WERI-Rb-1 (cell line): ENCODE measurements at regions not wholly inside any gene's neighbourhood (a gene's known extent, or its start where the extent isn't known, plus 50 kb on each side); places are given as distances from the start of the nearest gene placed in this dataset.

ENCODE experiments used
- DNase-seq: peaks from one replicate; pipeline ENCODE4 v3.0.0-alpha.2; 2020
- H3K27ac ChIP-seq: fragments of 250-450 bp; sonication (Bioruptor Pico); 2 replicates; pipeline ENCODE4 v1.5.1; 2020; ENCODE audit warnings: mild to moderate bottlenecking, moderate library complexity
- H3K27me3 ChIP-seq: fragments of 250-450 bp; sonication (Bioruptor Pico); 2 replicates; pipeline ENCODE4 v1.5.1; 2021; ENCODE audit warnings: mild to moderate bottlenecking, low read depth, moderate library complexity; ENCODE audit not compliant: insufficient read depth, severe bottlenecking
- H3K36me3 ChIP-seq: fragments of 250-450 bp; sonication (Bioruptor Pico); 2 replicates; pipeline ENCODE4 v1.5.1; 2020; ENCODE audit warnings: mild to moderate bottlenecking, moderate library complexity
- H3K4me3 ChIP-seq: 2 replicates; pipeline ENCODE4 v1.5.1; 2011; ENCODE audit warnings: low read depth, mild to moderate bottlenecking, control low read depth, low read length
- H3K9me3 ChIP-seq: fragments of 250-450 bp; sonication (Bioruptor Pico); 2 replicates; pipeline ENCODE4 v1.5.1; 2021; ENCODE audit warnings: mild to moderate bottlenecking, moderate library complexity; ENCODE audit not compliant: severe bottlenecking
- TF ChIP-seq, protein P1 (sequence below): IDR thresholded peaks from 2 replicates; pipeline ENCODE4 v1.5.1; 2011; ENCODE audit warnings: low read depth, mild to moderate bottlenecking, control low read depth, inconsistent platforms, low read length

DNA sequence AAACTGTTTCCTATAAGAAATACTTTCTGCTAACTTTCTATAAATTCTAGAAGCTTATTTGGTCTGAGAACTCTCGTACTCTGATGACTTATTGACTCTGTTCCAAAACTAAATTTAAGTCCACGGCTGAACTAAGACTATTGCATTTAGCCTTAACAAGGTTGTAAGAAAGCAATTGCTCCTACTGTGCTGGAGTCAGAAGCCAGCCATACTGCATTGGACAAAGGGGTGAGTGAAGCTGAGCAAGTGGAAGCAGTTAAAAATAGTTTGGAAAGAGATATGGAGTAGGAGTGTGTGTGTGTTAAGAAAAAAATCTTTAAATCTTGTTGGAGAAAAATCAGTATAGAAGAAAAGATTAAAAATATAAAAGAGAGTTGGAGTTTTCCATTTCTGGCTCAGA, 1360.1 kb upstream of the CELF2 start:
- H3K27me3 ChIP-seq = no peaks in the 10 kb centered on the region
- no peak for DNase-seq
- H3K27ac ChIP-seq = no peak overlapping the region
- TF ChIP-seq, protein P1, sequence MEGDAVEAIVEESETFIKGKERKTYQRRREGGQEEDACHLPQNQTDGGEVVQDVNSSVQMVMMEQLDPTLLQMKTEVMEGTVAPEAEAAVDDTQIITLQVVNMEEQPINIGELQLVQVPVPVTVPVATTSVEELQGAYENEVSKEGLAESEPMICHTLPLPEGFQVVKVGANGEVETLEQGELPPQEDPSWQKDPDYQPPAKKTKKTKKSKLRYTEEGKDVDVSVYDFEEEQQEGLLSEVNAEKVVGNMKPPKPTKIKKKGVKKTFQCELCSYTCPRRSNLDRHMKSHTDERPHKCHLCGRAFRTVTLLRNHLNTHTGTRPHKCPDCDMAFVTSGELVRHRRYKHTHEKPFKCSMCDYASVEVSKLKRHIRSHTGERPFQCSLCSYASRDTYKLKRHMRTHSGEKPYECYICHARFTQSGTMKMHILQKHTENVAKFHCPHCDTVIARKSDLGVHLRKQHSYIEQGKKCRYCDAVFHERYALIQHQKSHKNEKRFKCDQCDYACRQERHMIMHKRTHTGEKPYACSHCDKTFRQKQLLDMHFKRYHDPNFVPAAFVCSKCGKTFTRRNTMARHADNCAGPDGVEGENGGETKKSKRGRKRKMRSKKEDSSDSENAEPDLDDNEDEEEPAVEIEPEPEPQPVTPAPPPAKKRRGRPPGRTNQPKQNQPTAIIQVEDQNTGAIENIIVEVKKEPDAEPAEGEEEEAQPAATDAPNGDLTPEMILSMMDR = no peak
- no peaks in the 10 kb centered on the region for H3K9me3 ChIP-seq
- H3K36me3 ChIP-seq = no peaks in the 10 kb centered on the region
- H3K4me3 ChIP-seq = no peak overlapping the region

DNA sequence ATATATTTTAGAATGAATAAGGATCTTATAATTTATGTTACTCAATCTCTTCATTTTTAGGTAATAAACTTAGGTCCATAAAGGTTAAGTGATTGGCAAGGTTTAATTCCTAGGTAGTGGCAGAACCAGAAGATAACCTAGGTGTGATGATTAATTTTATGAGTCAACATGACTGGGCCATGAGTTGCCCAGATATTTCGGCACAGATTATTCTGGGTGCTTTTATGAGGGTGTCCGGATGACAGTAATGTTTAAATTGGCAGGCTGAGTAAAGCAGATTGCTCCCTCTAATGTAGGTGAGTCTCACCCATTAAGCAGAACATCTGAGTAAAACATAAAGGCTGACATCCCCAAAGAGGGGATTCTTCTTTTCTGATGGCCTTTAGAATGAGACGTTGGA, 1349.3 kb upstream of the CELF2 start:
- Histone ChIP-seq H3K9me3 (no peaks in the 10 kb centered on the region), H3K36me3 (no peaks in the 10 kb centered on the region), H3K4me3 (no peak overlapping the region), H3K27me3 (no peaks in the 10 kb centered on the region), H3K27ac (no peak overlapping the region)
- DNase-seq = no peak
- TF ChIP-seq, protein P1 = no peak

GRCh38 chr10:9670911-9671310, 1346.8 kb upstream of the CELF2 start:
- Histone ChIP-seq H3K9me3 (no peaks in the 10 kb centered on the region), H3K4me3 (no peak overlapping the region), H3K27ac (no peak overlapping the region), H3K36me3 (no peaks in the 10 kb centered on the region), H3K27me3 (no peaks in the 10 kb centered on the region)
- TF ChIP-seq, protein P1 = no peak
- DNase-seq = no peak

GRCh38 chr10:9681655-9682054, 1336.0 kb upstream of the CELF2 start:
- no peak overlapping the region for H3K4me3 ChIP-seq
- no peaks in the 10 kb centered on the region for H3K9me3 ChIP-seq
- no peak overlapping the region for H3K27ac ChIP-seq
- DNase-seq = no peak
- H3K27me3 ChIP-seq = no peaks in the 10 kb centered on the region
- TF ChIP-seq, protein P1 = no peak
- H3K36me3 ChIP-seq = no peaks in the 10 kb centered on the region

DNA sequence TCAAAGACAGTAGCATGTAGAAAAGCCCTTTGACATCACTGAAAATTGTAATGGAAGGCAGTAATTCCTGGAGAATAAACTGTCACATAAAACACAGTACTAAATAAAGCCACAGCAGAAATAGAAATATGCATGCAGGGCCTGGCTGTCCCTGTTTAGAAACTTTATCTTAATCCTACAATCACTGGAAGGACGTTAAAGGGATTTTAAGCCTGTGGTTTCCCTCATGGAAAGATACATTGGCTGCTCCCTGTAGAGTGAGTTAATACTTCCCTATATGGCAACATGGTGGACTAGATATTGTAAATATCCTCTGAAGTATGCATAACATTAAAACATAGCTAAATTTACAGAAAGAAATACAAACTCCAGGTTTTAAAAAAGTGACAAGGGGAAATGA, 1334.9 kb upstream of the CELF2 start:
- TF ChIP-seq, protein P1 = no peak
- no peaks in the 10 kb centered on the region for H3K27me3 ChIP-seq
- H3K4me3 ChIP-seq = no peak overlapping the region
- DNase-seq = no peak
- H3K27ac ChIP-seq = no peak overlapping the region
- H3K9me3 ChIP-seq = no peaks in the 10 kb centered on the region
- no peaks in the 10 kb centered on the region for H3K36me3 ChIP-seq

GRCh38 chr10:9684186-9684585, 1333.5 kb upstream of the CELF2 start:
- no peaks in the 10 kb centered on the region for H3K9me3 ChIP-seq
- no peaks in the 10 kb centered on the region for H3K27me3 ChIP-seq
- no peaks in the 10 kb centered on the region for H3K36me3 ChIP-seq
- H3K4me3 ChIP-seq = no peak overlapping the region
- DNase-seq = no peak
- TF ChIP-seq, protein P1 = no peak
- no peak overlapping the region for H3K27ac ChIP-seq
